ENCODE measurements at regions not wholly inside any gene's neighbourhood (a gene's known extent, or its start where the extent isn't known, plus 50 kb on each side); places are given as distances from the start of the nearest gene placed in this dataset.

DNA sequence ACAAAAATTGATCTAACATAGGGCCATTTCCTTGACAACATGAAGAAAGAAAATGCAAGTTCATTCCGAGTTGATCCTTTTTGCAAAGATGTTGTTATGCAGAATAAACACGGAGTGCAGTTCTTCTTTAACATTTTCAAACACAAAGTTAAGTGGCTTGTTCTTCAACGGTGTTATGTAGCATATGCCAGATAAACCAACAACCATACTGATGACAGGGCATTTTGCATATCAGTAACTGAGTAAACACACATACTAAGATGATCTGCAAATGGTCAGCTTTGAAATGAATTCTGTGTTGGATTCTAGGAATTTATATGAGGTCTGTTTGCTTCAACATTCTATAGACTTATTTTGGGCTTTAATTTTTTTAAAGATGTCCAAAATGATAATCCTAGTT lies 266.4 kb downstream of the GPD2 start:
- intact Hi-C loops (cut with DNase I), result no loop called here
- Histone ChIP-seq H3K9me3 (no peaks in the 10 kb centered on the region), H3K36me3 (no peaks in the 10 kb centered on the region), H3K27ac (peak overlapping the region in 1 of 12 donors; percentile 72), H3K4me3 (no peak overlapping the region), H3K4me1 (peaks cover 0 to 30% (median 0%) of the 10 kb centered on the region in 12 donors), H3K27me3 (no peaks in the 10 kb centered on the region)
- 28 to 49% (median 38%) methylated on average over 3 of the region's 3 CpGs for WGBS, 4 donors
- TF ChIP-seq CTCF (IDR thresholded peaks at IDR 0.05) (no peak), POLR2A (IDR thresholded peaks at IDR 0.05) (no peak)
- no peak for ATAC-seq
- DNase-seq, result no peak

DNA sequence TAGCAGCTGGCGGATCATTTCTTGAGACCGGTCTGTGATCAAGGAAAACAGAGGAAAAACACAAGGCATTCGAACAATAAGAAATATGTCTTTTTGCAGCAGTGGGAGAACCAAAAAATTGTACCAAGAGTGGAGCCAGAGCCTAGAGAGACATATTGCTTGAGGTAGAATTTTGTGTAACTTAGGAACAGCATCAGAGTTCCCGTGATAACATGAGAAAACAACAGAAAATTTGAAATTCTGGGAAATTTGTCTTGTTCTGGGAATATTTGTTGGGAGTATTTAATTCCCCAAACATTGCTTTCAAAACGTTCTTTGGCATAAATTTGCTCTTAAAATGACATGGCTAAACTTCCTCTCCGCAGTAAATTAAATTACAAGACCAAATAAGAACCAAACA lies 267.5 kb downstream of the GPD2 start:
- H3K4me1 ChIP-seq, result peaks cover 0 to 30% (median 0%) of the 10 kb centered on the region in 12 donors
- H3K4me3 ChIP-seq, result no peak overlapping the region
- intact Hi-C loops (cut with DNase I), result no loop called here
- H3K36me3 ChIP-seq, result no peaks in the 10 kb centered on the region
- H3K27me3 ChIP-seq, result no peaks in the 10 kb centered on the region
- no peaks in the 10 kb centered on the region for H3K9me3 ChIP-seq
- no peak for DNase-seq
- ATAC-seq, result peak in 1 of 4 donors; percentile 68
- TF ChIP-seq POLR2A (IDR thresholded peaks at IDR 0.05) (no peak), CTCF (IDR thresholded peaks at IDR 0.05) (no peak)
- H3K27ac ChIP-seq, result peak overlapping the region in 8 of 12 donors; percentile 1 to 72 (median 38)
- WGBS, 4 donors, result 62 to 70% (median 65%) methylated on average over 6 of the region's 6 CpGs

- TF ChIP-seq CTCF (IDR thresholded peaks at IDR 0.05) (no peak), POLR2A (IDR thresholded peaks at IDR 0.05) (no peak)
- 33 to 49% (median 42%) methylated on average over 3 of the region's 3 CpGs for WGBS, 4 donors
- H3K27me3 ChIP-seq, result no peaks in the 10 kb centered on the region
- peaks cover 0 to 30% (median 0%) of the 10 kb centered on the region in 12 donors for H3K4me1 ChIP-seq
- ATAC-seq (peak; percentile 43 to 79 (median 57)), DNase-seq (no peak)
- peak overlapping the region in 11 of 12 donors; percentile 1 to 72 (median 43) for H3K27ac ChIP-seq
- no peaks in the 10 kb centered on the region for H3K9me3 ChIP-seq
- no peaks in the 10 kb centered on the region for H3K36me3 ChIP-seq
- no peak overlapping the region for H3K4me3 ChIP-seq
- intact Hi-C loops (cut with DNase I), result no loop called here
Observed at GRCh38 chr2:156704132-156704531, 268.0 kb downstream of the GPD2 start.

DNA sequence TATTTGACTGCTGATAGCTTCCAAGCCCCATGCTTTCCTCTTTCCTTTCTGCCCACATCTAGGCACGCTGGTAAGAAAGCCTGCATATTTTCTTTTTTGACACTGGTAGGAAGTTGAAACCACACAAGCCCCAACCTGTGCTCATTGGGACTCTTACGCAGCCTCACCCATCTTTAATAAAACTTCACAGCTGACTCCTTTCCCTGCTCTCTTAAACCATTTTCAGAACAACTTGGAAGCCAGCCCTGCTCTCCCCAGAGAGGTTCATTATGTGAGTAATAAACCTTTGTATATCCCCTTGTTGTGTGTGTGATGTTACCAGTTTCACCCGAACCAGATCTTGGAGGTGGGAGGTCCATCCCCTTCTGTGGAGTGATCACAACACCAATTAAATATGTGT lies 268.4 kb downstream of the GPD2 start:
- Histone ChIP-seq H3K36me3 (no peaks in the 10 kb centered on the region), H3K27ac (peak overlapping the region in 10 of 12 donors; percentile 6 to 72 (median 43)), H3K4me1 (peaks cover 0 to 30% (median 0%) of the 10 kb centered on the region in 12 donors), H3K27me3 (no peaks in the 10 kb centered on the region), H3K4me3 (no peak overlapping the region), H3K9me3 (no peaks in the 10 kb centered on the region)
- DNase-seq (peak in 4 of 5 donors; percentile 20 to 57 (median 31)), ATAC-seq (peak in 3 of 4 donors; percentile 22 to 77 (median 64))
- TF ChIP-seq POLR2A (IDR thresholded peaks at IDR 0.05), result no peak
- no peak for TF ChIP-seq CTCF (IDR thresholded peaks at IDR 0.05)
- intact Hi-C loops (cut with DNase I), result no loop called here
- WGBS, 4 donors, result 51 to 69% (median 54%) methylated on average over 3 of the region's 3 CpGs

Data from heart left ventricle (tissue), 16 donors.